ENCODE measurements at regions not wholly inside any gene's neighbourhood (a gene's known extent, or its start where the extent isn't known, plus 50 kb on each side); places are given as distances from the start of the nearest gene placed in this dataset.
"Not testable (repeated sequence)": the region's sequence is repeated elsewhere in the genome, so short reads cannot be mapped to it uniquely, and the experiment has no call there.

DNA sequence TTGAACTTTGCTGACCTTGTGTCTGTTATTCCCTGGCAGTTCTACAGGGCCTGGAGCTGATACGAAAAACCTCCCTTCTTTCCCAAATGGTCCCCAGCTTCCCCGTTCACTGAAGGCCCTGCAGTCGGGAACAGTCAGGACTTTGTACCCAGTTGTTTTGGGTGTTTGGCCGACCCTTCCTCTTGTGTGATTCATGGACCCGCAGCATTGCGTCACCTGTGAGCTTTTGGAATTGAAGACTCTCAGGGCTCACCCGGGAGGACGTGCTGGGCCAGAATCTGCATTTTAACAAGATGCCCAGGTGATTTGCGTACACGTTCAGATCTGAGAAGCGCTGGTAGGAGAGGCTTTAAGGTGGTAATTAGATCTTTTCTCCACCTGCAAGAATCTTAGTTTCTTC, 220.4 kb downstream of the OTOP1 start:
- not testable (repeated sequence) for H3K27ac ChIP-seq

DNA sequence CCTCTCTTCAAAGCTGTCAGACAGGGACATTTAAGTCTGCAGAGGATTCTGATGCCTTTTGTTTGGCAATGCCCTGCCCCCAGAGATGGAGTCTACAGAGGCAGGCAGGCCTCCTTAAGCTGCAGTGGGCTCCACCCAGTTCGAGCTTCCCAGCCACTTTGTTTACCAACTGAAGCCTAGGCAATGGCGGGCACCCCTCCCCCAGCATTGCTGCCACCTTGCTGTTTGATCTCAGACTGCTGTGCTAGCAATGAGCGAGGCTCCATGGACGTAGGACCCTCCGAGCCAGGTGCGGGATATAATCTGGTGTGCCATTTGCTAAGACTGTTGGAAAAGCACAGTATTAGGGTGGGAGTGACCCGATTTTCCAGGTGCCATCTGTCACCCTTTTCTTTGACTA, 207.7 kb downstream of the OTOP1 start:
- H3K27ac ChIP-seq, result not testable (repeated sequence)

DNA sequence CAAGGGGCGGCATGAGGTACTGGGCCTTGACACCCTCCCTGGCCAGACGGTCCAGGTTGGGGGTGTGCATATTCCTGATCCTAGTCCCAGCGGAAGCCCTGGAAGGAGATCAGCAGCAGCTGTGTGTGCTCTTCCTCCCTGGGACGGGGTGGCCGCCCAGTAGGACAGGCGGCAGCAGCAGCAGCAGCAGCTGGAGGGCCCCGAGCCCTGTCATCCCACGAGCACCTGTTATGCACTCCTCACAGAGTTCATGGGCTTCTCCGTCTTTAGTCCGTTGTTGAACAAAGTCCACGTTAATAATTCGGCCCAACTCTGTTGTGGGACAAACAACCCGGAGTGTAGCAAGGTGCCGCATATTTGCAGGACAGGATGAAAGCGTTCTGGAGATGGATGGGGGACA, 205.6 kb downstream of the OTOP1 start:
- H3K27ac ChIP-seq, result not testable (repeated sequence)

DNA sequence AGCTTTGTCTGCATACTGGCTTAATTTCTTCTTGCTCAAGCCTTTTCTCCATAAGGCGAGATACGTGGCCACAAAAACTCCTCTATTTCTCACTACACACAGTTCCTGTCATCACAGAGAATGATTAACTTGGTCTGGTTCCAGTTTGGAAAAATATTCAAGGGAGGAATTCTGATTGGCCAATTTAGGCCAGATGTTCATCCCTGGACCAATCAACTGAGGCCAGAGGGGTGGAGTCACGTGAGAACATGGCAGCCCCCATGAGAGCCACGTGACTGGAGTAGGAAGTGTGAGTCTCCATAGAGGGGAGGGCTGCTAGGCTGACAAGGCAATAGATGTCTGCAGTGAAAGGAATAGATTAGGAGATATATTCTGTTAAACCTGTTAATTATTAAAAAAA, 200.0 kb downstream of the OTOP1 start:
- H3K27ac ChIP-seq, result not testable (repeated sequence)

DNA sequence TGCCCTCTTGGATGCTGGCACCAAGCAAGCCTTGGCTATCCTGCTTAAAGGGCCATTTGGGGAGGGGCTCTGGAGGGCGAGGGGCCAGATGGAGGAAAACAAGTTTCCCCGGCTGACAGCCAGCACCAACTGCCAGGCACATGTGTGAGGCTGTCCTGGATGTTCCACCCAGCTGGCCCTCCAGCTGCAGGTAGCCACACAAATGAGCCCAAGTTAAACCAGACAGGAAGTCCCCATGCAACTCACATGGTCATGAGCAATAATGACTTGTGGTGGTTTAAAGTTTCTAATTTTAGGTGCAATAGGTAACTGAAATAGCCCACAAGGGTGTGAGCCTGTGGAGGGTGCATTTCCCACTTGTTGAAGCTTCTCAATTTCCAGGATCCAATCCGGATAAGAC, 198.0 kb downstream of the OTOP1 start:
- H3K27ac ChIP-seq, result not testable (repeated sequence)

DNA sequence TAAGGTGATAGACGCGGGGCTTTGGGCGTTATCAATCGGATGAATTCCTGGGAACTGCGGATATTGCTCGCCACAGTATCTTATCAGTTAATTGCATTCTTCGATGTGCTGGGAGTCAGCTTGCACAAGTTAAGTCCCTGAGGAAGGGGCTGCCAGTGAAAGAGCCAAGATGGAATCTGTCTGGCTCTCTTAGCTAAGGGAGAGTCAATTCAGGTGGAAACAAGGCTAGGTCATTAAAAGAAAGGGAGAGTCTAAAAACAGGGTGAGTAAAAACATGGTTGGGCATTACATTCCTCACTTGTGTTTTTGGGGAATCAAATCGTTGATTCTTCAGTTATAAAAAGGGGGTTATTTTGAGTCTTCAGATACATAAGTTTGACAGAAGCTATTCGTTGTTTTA, 196.2 kb downstream of the OTOP1 start:
- H3K27ac ChIP-seq, result not testable (repeated sequence)

DNA sequence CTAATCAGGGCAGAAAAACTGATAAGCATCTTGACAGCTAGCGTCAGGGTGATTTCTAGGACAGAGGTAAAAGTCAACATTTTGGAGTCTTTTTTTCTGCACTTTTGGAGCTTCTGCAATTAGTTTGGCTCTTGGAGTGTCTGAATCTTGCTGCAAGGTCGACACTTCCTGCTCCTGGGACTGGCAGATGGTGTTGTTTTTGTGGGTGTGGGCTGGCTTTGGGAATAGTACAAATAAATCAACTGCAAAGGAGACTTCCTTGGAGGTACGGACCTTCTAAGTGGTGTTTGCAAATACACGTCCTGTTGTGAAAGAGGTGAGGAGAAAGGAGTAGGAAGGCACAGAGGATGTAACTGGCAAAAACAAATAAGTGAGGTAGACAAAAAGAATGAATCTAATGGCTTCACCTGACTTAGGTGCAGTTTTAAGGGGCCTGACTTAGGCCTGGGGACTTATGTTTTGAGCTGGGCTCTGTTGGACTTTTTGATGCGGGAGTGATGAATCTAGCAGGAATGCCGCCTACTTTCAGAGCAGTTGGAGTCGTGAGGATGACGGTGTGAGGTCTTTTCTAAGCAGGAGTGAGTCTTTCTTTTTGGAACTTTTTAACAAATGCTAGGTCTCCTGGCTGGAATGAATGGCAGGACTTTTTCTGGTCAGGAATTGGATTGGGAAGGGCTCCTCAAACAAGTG, 195.1 kb downstream of the OTOP1 start:
- H3K27ac ChIP-seq, result not testable (repeated sequence)

DNA sequence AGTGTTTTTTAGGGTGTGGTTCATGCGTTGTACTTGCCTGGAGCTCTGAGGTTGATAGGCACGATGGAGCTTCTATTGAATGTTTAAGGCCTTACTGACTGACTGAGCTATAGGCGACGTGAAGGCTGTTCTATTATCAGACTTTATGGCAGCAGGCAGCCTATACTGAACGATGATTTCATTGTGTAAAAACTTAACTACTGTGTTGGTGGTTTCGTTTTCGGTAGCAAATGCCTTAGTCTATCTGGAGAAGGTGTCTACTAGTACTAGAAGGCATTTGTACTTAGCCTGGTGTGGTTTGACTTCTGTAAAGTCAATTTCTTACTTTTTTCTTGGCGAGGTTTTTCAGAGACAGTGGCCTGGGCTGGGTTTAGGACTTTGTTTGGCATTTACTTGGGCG, 194.4 kb downstream of the OTOP1 start:
- H3K27ac ChIP-seq, result not testable (repeated sequence)

DNA sequence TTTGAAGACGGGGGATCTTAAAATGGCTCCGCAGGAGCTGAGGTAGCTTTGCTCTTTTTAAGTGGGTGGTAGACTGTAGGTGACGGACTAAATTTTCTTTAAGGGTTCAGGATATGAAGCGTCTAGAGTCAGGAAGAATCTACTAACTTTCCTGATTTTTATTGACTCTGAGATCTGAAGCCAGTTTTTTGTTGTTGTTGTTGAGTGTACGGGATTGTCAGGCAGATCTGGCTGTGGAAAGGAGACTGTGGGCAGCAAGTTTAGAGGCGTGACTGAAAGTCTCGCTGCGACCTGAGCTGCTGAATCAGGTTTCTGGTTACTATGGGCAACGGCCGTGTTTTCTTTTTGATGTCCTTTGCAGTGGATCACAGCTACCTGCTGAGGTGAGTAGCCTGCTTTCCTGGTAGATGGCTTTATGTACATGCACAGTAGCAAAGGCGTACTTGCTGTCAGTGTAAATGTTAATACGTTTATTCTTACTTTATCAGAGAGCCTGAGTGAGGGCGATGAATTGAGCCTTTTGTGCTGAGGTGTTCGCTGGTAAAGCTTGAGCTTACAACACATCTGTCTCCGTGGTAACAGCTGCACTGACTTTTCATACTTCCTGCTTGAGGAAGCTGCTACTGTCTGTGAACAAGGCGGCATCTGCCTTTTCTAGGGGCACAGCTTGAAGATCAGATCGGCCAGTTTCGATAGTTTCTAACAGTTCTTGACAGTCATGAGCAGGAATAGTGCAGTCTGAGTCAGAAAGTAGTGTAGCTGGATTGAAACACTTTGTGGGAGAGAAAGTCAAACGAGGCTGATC, 193.7 kb downstream of the OTOP1 start:
- not testable (repeated sequence) for H3K27ac ChIP-seq

DNA sequence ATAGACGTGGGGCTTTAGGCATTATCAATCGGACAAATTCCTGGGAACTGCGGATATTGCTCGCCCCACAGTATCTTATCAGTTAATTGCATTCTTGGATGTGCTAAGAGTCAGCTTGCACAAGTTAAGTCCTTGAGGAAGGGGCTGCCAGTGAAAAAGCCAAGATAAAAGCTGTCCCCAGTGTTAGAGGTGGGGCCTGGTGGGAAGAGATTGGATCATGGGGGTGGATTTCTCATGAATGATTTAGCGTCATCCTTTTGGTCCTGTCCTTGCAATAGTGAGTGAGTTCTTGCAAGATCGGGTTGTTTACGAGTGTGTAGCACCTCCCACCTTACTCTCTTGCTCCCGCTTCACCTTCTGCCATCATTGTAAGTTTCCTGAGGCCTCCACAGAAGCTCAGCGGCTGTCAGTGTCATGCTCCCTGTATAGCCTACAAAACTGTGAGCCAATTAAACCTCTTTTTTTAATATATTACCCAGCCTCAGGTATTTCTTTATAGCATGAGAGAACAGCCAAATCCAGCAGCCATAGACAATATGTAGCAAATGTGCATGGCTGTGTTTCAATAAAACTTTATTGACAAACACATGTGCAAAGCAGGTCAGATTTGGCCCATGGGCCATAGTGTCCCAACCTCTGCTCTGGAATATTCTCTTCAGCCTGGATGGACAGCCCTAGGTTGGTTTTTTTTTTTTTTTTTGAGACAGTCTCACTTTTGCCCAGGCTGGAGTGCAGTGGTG, 189.2 kb downstream of the OTOP1 start:
- H3K27ac ChIP-seq, result not testable (repeated sequence)

DNA sequence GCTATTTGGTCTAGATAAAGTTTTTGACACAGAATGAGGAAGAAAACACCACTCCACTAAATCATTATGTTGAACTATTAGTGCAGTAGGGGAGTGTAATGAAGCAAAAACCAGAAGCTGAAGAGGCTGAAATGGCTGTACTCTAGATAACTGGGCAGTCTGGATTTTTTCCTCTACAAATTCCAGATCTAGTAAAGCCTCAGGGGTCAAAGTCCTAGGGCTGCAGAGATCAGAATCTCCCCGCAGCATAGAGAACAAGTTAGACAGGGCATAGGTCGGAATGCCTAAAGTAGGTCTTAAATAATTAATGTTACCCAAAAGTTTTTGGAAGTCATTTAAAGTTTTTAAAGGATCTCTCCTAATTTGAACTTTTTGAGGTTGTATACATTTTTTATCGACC, 180.9 kb downstream of the OTOP1 start:
- H3K27ac ChIP-seq, result not testable (repeated sequence)

DNA sequence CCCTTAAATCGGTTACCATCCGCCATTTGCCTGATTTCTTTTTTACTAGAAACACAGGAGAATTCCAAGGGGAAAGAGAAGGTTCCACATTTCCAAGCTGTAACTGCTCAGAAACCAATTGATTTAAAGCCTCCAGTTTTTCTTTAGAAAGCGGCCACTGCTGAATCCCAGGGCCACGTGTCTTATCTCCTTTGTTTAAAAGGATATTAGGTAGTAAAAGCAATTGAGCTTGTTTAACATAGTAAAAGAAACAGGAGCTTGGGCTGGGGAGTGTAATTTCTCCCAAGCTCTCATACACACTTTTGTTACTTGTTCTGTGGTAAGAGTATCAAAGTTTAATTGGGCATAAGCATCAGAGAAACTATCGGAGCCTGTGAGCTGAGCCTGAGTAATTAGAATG, 180.0 kb downstream of the OTOP1 start:
- H3K27ac ChIP-seq, result not testable (repeated sequence)

DNA sequence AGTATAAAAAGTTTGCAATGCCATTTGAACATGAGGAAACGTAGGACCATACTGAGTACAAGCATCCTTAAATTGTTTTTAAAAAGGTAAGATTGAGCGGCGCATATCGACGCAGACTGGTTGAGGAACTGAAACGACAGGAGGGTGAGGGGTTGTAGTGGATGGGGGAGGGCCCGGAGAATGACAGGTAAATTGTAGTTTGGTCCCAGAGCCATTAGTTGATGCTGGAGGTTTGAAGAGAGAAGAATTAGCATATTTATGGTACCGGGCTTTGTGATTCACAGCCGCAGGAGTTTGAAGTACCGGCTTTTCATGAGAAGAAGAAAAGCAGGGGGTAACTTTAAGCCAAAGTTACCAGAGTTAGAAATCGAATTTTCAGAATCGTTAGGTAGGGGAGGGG, 179.5 kb downstream of the OTOP1 start:
- not testable (repeated sequence) for H3K27ac ChIP-seq

DNA sequence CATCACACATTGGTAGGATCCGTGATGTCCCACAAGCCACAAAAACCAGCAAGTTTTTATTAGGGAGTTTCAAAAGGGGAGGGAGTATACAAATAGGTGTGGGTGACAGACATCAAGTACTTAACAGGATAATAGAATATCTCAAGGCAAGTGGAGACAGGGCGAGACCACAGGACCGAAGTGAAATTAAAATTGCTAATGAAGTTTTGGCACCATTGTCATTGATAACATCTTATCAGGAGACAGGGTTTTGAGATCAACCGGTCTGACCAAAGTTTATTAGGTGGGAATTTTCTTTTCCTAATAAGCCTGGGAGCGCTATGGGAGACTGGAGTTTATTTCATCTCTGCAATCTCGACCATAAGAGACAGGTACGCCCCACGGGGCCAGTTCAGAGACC, 178.5 kb downstream of the OTOP1 start:
- not testable (repeated sequence) for H3K27ac ChIP-seq

DNA sequence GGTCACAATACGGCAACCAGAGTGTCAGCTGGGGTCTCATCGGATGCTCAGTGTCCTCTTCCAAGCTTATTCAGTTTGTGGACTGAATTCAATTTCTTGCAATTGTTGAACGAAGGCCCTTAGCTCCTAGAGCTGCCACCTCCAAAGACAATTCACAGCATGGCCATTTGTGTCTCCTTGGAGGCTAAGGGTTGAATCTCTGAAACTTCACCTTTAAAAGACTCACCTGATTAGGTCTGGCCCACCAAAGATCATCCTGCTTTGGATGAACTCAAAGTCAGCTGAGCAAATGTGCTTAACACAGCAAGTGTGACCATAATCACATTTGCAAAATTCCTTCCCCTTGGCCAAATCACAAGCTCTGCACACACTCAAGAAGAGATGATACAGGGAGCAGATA, 175.9 kb downstream of the OTOP1 start:
- not testable (repeated sequence) for H3K27ac ChIP-seq

DNA sequence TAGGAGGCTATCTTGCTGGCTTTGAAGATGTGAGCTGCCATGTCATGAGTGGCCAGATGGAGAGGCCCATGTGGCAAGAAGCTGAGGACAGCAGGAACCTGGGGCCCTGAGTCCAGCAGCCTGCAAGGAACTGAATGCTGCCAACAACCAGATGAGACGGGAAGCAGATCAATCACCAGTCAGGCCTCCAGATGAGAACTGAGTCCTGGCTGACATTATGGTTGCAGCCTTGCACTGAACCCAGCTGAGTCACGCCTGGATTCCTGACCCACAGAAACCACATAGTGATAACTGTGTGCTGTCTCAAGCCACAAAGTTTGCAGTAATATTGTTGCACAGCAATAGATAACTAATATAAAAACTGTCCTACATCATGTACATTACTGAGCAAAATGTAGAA, 173.8 kb downstream of the OTOP1 start:
- H3K27ac ChIP-seq, result not testable (repeated sequence)

DNA sequence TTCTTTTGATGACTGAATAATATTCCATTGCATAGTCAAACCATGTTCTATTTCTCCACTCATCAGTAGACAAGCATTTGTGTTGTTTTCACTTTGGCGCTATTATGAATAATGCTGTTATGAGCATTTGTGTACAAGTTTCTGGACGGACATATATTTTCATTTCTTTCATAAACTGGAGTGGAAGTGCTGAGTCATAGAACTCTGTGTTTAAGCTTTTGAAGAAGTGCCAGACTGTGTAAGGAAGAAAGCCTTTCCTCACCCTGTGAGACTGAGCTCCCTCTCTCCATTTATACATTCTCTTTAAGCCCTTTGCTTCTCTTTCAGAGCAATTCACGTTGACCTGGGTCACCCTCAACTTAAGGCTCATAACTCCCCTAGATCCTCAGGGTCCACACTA, 169.5 kb downstream of the OTOP1 start:
- not testable (repeated sequence) for H3K27ac ChIP-seq

DNA sequence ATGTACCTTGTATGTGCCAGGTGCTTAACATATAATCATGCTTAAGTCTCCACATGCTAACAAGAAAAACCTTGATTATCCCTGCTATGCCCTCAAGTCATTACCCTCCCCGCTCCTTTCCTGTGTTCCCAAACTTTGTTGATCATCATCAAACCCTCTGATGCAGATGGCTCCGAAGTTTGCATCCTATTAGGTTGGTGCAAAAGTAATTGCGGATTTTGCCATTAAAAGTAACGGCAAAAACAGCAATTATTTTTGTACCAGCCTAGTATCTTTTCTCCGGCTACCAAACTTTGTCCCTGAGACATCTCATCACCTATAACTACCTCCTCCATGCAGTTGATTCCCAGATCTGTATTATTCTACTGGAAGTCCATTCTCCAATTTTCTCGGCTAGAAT, 142.6 kb downstream of the OTOP1 start:
- H3K27ac ChIP-seq, result not testable (repeated sequence)

DNA sequence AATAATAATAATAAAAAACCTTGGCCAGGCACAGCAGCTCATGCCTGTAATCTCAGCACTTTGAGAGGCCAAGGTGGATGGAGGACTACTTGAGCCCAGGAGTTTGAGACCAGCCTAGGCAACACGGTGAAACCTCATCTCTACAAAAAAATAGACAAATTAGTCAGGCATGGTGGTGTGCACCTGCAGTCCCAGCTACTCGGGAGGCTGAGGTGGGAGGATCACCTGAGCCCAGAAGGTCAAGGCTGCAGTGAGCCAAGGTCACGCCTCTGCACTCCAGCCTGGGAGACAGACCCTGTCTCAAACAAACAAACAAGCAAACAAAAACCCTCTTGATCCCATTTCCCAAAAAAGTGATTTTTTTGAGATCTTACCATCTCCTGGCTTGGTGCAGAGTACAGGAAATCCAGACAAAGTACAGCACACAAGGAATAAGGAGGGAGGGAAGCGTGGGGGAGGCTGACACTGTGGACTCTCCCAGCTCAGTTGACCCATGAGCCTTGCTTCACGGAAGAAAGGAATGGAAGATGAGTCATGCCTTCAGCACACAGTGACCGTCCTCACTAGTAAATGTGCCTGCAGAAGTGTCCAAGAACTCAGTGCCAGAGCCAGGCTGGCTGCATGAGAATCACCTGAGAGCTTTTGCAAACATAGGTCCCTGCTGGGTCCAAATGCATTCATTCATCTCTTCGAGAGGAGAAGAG, 136.9 kb downstream of the OTOP1 start:
- not testable (repeated sequence) for H3K27ac ChIP-seq

DNA sequence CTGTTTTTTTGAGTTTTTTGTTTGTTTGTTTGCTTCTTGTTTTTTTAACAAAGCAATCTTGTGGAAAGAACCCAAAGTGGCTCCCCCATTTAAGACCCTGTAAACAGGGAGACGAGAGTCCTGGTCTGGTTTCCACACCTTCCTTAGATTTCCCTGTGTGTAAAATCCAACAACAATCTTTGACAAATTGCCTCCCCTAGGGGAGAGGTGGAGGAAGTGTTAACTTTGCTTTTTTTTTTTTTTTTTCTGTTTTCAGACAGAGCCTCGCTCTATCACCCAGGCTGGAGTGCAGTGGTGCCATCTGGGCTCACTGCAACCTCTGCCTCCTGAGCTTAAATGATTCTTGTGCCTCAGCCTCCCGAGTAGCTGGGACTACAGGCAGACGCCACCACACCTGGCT, 136.0 kb downstream of the OTOP1 start:
- not testable (repeated sequence) for H3K27ac ChIP-seq

DNA sequence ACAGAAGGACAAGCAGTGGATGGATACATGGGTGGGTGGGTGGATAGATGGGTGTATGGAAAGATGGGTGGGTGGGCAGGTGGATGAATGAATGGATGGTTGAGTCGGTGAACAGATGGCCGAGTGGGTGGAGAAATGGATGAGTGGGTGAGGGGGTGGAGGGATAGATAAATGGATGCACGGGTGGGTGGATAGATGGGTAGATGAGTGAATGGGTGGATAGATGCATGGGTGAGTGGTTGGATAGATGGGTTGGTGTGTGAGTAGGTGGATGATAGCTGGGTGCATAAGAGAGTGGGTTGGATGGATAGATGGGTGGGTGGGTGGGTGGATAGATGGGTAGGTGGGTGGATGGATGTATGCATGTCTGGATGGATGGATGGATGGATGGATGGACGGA, 134.6 kb downstream of the OTOP1 start:
- not testable (repeated sequence) for H3K27ac ChIP-seq

DNA sequence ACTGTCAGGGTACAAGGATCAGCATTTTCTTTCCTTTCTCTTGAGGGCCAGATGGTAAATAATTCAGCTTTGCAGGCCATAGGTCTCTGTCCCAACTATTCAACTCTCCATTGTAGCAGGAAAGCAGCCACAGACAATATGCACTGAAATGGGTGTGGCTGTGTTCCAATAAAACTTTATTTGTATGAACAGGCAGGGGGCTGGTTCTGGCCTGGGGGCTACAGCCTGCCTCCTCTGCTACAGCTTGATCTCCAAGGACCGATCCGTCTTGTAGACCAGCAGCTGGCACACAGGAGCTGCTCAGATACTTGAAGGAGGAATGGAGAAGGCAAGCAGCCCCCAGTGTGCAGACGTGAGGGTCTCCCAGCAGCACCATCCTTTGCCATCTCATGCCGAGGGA, 127.1 kb downstream of the OTOP1 start:
- not testable (repeated sequence) for H3K27ac ChIP-seq

Measured in 22Rv1 (cell line).